Fibroblast of the aortic adventitia (primary cell): ENCODE measurements at regions not wholly inside any gene's neighbourhood (a gene's known extent, or its start where the extent isn't known, plus 50 kb on each side); places are given as distances from the start of the nearest gene placed in this dataset.

Experiments
- DNase-seq: peaks from one replicate; pipeline ENCODE4 v3.0.0-alpha.2; 2010; ENCODE audit warnings: low read depth
- H3K4me3 ChIP-seq: 2 replicates; pipeline ENCODE4 v1.5.1; 2011; ENCODE audit warnings: low read depth, mild to moderate bottlenecking, control low read depth, low read length, moderate library complexity
- TF ChIP-seq, protein P1 (sequence below): IDR thresholded peaks from 2 replicates; pipeline ENCODE4 v1.5.1; 2011; ENCODE audit warnings: mild to moderate bottlenecking, low read length, control low read depth, inconsistent platforms; ENCODE audit not compliant: insufficient read depth

DNA sequence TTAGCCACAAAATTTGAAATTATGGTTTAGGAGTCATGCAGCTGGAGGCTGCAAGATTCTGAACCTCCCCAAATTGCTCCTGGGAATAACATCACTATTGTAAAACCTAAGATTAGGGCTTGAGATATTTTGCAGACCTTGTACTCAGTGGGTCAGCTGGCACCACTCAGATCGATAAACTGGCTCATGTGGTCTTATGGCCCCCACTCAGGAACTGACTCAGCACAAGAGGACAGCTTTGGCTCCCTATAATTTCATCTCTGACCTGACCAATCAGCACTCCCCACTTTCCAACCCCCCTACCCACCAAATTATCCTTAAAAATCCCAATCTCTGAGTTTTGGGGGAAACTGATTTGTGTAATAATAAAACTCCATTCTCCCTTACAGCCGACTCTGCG is 161.6 kb downstream of the BRMS1L start:
- no peak overlapping the region for H3K4me3 ChIP-seq
- DNase-seq: no peak
- TF ChIP-seq, protein P1, sequence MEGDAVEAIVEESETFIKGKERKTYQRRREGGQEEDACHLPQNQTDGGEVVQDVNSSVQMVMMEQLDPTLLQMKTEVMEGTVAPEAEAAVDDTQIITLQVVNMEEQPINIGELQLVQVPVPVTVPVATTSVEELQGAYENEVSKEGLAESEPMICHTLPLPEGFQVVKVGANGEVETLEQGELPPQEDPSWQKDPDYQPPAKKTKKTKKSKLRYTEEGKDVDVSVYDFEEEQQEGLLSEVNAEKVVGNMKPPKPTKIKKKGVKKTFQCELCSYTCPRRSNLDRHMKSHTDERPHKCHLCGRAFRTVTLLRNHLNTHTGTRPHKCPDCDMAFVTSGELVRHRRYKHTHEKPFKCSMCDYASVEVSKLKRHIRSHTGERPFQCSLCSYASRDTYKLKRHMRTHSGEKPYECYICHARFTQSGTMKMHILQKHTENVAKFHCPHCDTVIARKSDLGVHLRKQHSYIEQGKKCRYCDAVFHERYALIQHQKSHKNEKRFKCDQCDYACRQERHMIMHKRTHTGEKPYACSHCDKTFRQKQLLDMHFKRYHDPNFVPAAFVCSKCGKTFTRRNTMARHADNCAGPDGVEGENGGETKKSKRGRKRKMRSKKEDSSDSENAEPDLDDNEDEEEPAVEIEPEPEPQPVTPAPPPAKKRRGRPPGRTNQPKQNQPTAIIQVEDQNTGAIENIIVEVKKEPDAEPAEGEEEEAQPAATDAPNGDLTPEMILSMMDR: no peak

DNA sequence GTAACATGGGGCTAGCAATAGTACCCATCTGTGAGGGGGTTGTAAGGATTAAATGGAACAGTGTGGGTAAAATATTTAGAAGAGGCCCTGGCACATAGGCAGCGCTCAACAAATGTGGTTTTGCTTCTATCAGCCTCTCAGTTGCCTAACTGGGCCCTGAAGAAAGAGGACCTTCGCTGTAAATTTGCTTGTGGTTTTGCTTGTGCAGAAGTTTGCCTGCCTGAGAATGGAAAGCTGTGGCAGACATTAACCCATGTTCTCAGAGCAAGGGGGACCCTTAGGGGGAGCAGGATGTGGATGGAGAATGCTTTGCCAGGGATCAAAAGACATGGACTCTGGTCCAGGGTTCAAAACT is 160.1 kb downstream of the BRMS1L start:
- no peak for DNase-seq
- TF ChIP-seq, protein P1: no peak
- H3K4me3 ChIP-seq: no peak overlapping the region

DNA sequence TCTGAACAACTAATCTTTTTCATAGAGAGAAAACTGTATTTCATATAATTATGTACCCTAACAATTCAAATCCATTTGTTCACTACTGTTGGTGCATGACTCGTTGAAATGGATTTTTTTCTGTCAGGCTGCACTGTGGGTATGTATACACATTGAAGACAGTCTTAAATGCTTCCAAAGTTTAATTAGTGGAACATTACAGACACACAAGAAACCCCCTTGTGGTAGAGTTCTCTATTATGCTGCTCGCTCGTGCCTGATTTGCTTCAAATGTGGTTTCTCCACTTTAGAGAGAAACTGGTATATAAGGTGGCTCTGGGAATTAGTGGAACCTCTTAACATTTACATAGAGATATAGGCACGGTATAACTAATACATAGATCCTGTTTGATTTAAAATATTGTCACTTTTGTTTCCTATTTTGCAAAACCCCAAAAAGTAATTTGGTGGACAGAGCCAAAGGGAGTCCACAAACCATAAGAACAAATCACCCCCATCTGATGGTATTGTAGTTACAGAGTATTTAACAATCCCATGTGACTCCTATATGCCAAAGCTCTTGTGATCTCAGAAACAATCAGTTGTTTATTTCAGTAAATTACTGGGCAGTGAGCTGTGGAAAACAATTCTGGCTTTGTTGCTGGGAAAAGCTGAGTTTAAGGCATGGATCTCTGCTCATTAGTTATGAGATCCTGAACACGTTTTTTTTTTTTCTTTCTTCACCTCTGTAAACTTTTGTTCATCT is 159.5 kb downstream of the BRMS1L start:
- TF ChIP-seq, protein P1: no peak
- DNase-seq: no peak
- no peak overlapping the region for H3K4me3 ChIP-seq

DNA sequence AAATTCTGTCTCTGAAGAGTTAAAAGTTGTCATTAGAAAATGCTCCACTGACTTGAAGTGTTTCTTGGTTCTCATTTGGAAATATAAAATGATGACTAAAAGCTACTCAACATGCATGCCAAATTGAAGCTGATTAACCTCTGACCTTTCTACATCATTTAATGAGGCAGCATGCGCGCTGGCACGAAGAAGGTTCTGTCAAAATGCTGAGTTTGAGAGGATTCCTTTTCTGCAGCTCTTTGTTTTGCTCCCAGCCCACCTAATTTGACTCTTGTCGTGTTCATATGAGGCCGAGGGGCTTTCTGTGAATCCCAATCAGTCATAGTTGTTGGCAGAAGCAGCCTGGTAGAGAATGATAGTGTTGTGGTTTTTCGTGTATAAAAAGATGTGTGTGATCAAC is 153.4 kb downstream of the BRMS1L start:
- no peak for DNase-seq
- TF ChIP-seq, protein P1: no peak

GRCh38 chr14:35978561-35978960 is 152.4 kb downstream of the BRMS1L start:
- no peak overlapping the region for H3K4me3 ChIP-seq
- TF ChIP-seq, protein P1: no peak
- no peak for DNase-seq

More for the DNA sequence above, 153.4 kb downstream of the BRMS1L start:
- H3K4me3 ChIP-seq: no peak overlapping the region

DNA sequence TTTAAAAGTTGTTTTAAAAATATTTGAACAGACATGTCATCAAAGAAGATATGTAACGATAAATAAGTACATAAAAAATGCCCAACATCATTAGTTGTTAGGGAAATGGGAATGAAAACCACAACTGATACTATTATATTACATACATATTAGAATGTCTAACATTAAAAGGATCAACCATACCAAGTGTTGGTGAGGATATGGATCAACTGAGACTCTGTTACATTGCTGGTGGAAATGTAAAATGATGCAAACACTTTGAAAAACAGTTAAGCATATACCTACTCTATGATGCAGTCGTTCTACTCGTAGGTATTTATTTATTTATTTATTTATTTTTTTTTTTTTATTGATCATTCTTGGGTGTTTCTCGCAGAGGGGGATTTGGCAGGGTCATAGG is 149.7 kb downstream of the BRMS1L start:
- no peak overlapping the region for H3K4me3 ChIP-seq
- TF ChIP-seq, protein P1: no peak
- no peak for DNase-seq

DNA sequence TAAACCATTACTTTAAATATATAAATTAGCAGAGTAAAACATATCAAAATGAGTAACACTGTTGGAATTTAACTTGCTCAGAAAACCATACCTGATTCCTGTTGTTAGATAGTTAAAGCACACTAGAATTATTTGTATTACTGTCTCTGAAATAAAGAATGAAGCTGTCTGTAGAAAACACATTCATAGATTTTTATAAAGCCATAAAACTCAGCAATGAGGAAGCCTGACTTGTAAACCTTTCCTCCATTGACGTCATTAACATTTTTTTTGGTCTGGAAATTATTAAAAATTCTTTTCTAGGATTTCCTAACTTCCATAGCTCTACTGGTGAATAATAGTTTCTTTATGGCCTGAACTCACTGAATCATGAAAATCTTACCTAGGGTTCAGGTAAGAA is 147.6 kb downstream of the BRMS1L start:
- TF ChIP-seq, protein P1: no peak

More for the DNA sequence above, 147.6 kb downstream of the BRMS1L start:
- no peak overlapping the region for H3K4me3 ChIP-seq
- no peak for DNase-seq
